K562 (cell line): ENCODE measurements at regions not wholly inside any gene's neighbourhood (a gene's known extent, or its start where the extent isn't known, plus 50 kb on each side); places are given as distances from the start of the nearest gene placed in this dataset.

ENCODE experiments used
- CBFA2T2 ChIP-seq: fragments of 450-650 bp; conservative IDR thresholded peaks from 2 replicates; pipeline ENCODE4 v1.6.1; 2017; ENCODE audit warnings: mild to moderate bottlenecking
- CC2D1A ChIP-seq: fragments of 450-650 bp; IDR thresholded peaks from 2 replicates; pipeline ENCODE4 v1.6.1; 2017; ENCODE audit warnings: mild to moderate bottlenecking
- MEIS2 ChIP-seq: fragments of 450-650 bp; IDR thresholded peaks from 2 replicates; pipeline ENCODE4 v1.6.1; 2014; ENCODE audit warnings: mild to moderate bottlenecking; ENCODE audit not compliant: partially characterized antibody
- POLR3G ChIP-seq: IDR thresholded peaks from 2 replicates; pipeline ENCODE4 v1.6.1; 2011; ENCODE audit not compliant: insufficient read length, insufficient replicate concordance; ENCODE audit errors: extremely low read depth
- RNF2 ChIP-seq: sonication (generic); IDR thresholded peaks from 2 replicates; pipeline ENCODE4 v1.6.1; 2016
- SIRT6 ChIP-seq: IDR thresholded peaks from one replicate; pipeline ENCODE4 v1.6.1; 2012; ENCODE audit warnings: low read depth, mild to moderate bottlenecking, control low read depth, inconsistent platforms, low read length, moderate library complexity
- XRCC5 ChIP-seq: fragments of 200-400 bp; formaldehyde crosslinking; IDR thresholded peaks from 2 replicates; pipeline ENCODE4 v1.6.1; 2017; ENCODE audit warnings: low read depth, mild to moderate bottlenecking, low read length
- ZBTB7A ChIP-seq: IDR thresholded peaks from 2 replicates; pipeline ENCODE4 v1.6.1; 2011; ENCODE audit warnings: low read depth, mild to moderate bottlenecking, low read length, moderate library complexity, borderline replicate concordance; ENCODE audit not compliant: control insufficient read depth
- ZNF507 ChIP-seq: conservative IDR thresholded peaks from 2 replicates; pipeline ENCODE4 v1.6.1; 2017; ENCODE audit warnings: missing genetic modification characterization, missing compliant biosample characterization
- ZNF561 ChIP-seq: fragments of 450-650 bp; formaldehyde crosslinking; conservative IDR thresholded peaks from 2 replicates; pipeline ENCODE4 v1.4.0; 2020; ENCODE audit warnings: mild to moderate bottlenecking, moderate library complexity
- ZNF717 ChIP-seq: fragments of 250-450 bp; sonication (Bioruptor Pico); IDR thresholded peaks from 2 replicates; pipeline ENCODE4 v1.5.0; 2021
- TF ChIP-seq, protein P1 (sequence below): fragments of 250-450 bp; sonication (Bioruptor Pico); IDR thresholded peaks from 2 replicates; pipeline ENCODE4 v1.5.1; 2021; ENCODE audit warnings: mild to moderate bottlenecking
- TF ChIP-seq, protein P2 (sequence below): fragments of 250-450 bp; sonication (Bioruptor Pico); IDR thresholded peaks from 2 replicates; pipeline ENCODE4 v1.6.1; 2021; ENCODE audit warnings: mild to moderate bottlenecking
- TF ChIP-seq, protein P3 (sequence below): fragments of 250-450 bp; sonication (Bioruptor Pico); IDR thresholded peaks from 2 replicates; pipeline ENCODE4 v1.4.0; 2020
- TF ChIP-seq, protein P4 (sequence below): fragments of 450-650 bp; IDR thresholded peaks from 2 replicates; pipeline ENCODE4 v1.6.1; 2017; ENCODE audit warnings: mild to moderate bottlenecking, moderate library complexity
- TF ChIP-seq, protein P5 (sequence below), 2 experiments: fragments of 450-650 bp; IDR thresholded peaks; 2 replicates each; pipeline ENCODE4 v1.6.1; 2016

DNA sequence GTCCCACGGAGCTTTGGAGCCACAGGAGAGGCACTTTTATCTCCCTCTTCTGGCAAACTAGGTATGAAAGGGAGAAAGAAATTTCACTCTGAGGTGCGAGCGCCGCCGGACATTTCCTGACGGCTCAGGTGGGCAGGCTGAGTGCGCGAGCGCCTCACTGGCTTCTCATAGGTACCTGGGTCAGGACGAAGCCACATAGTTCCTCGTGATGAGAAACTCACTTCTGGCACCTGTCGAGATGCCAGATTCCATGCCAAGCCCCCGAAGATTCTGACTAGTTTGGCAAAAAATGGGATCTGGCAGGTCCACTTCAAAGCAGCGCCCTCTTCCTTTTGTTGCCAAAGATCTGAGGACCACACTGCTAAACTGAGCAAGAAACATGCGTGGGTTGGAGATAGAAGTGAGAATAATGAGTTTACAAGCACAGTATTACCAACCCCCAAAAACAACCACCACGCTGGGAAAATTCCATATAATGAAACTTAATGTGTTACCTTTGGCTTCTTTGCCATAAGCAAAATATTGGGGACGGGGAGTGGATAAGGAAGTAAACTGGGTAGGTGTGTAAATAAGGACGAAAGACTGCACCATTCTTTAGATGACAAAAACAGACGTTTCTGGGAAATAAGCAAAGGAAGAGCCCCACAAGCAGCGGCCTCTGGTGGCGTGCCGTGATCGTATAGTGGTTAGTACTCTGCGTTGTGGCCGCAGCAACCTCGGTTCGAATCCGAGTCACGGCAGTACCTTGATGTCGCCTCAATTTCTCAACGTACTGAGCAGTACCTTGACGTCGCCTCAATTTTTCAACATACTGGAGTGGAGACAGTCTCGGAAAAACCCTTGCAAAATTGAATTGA lies 89.8 kb upstream of the PRSS16 start (continued):
- TF ChIP-seq CC2D1A (peak; percentile 54; the same call in 1 of the 2 replicates), POLR3G (no peak), ZNF561 (CRISPR knock-in tag) (no peak), CBFA2T2 (no peak), ZBTB7A (no peak), SIRT6 (no peak), ZNF507 (tag) (no peak), MEIS2 (peak; percentile 62), ZNF717 (no peak), XRCC5 (no peak; the same call in none of the 2 replicates), RNF2 (no peak)
- TF ChIP-seq, protein P1, sequence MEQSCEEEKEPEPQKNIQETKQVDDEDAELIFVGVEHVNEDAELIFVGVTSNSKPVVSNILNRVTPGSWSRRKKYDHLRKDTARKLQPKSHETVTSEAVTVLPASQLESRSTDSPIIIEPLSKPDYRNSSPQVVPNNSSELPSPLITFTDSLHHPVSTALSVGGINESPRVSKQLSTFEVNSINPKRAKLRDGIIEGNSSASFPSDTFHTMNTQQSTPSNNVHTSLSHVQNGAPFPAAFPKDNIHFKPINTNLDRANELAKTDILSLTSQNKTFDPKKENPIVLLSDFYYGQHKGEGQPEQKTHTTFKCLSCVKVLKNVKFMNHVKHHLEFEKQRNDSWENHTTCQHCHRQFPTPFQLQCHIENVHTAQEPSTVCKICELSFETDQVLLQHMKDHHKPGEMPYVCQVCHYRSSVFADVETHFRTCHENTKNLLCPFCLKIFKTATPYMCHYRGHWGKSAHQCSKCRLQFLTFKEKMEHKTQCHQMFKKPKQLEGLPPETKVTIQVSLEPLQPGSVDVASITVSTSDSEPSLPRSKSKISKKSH = no peak
- TF ChIP-seq, protein P2, sequence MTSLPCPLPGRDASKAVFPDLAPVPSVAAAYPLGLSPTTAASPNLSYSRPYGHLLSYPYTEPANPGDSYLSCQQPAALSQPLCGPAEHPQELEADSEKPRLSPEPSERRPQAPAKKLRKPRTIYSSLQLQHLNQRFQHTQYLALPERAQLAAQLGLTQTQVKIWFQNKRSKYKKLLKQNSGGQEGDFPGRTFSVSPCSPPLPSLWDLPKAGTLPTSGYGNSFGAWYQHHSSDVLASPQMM (CRISPR knock-in tag) = no peak
- TF ChIP-seq, protein P3, sequence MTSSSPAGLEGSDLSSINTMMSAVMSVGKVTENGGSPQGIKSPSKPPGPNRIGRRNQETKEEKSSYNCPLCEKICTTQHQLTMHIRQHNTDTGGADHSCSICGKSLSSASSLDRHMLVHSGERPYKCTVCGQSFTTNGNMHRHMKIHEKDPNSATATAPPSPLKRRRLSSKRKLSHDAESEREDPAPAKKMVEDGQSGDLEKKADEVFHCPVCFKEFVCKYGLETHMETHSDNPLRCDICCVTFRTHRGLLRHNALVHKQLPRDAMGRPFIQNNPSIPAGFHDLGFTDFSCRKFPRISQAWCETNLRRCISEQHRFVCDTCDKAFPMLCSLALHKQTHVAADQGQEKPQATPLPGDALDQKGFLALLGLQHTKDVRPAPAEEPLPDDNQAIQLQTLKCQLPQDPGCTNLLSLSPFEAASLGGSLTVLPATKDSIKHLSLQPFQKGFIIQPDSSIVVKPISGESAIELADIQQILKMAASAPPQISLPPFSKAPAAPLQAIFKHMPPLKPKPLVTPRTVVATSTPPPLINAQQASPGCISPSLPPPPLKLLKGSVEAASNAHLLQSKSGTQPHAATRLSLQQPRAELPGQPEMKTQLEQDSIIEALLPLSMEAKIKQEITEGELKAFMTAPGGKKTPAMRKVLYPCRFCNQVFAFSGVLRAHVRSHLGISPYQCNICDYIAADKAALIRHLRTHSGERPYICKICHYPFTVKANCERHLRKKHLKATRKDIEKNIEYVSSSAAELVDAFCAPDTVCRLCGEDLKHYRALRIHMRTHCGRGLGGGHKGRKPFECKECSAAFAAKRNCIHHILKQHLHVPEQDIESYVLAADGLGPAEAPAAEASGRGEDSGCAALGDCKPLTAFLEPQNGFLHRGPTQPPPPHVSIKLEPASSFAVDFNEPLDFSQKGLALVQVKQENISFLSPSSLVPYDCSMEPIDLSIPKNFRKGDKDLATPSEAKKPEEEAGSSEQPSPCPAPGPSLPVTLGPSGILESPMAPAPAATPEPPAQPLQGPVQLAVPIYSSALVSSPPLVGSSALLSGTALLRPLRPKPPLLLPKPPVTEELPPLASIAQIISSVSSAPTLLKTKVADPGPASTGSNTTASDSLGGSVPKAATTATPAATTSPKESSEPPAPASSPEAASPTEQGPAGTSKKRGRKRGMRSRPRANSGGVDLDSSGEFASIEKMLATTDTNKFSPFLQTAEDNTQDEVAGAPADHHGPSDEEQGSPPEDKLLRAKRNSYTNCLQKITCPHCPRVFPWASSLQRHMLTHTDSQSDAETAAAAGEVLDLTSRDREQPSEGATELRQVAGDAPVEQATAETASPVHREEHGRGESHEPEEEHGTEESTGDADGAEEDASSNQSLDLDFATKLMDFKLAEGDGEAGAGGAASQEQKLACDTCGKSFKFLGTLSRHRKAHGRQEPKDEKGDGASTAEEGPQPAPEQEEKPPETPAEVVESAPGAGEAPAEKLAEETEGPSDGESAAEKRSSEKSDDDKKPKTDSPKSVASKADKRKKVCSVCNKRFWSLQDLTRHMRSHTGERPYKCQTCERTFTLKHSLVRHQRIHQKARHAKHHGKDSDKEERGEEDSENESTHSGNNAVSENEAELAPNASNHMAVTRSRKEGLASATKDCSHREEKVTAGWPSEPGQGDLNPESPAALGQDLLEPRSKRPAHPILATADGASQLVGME = 0 out of 2 replicates have a peak, but pooled peaks have one; percentile 26
- TF ChIP-seq, protein P4, sequence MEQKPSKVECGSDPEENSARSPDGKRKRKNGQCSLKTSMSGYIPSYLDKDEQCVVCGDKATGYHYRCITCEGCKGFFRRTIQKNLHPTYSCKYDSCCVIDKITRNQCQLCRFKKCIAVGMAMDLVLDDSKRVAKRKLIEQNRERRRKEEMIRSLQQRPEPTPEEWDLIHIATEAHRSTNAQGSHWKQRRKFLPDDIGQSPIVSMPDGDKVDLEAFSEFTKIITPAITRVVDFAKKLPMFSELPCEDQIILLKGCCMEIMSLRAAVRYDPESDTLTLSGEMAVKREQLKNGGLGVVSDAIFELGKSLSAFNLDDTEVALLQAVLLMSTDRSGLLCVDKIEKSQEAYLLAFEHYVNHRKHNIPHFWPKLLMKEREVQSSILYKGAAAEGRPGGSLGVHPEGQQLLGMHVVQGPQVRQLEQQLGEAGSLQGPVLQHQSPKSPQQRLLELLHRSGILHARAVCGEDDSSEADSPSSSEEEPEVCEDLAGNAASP = no peak
- TF ChIP-seq, protein P5, sequence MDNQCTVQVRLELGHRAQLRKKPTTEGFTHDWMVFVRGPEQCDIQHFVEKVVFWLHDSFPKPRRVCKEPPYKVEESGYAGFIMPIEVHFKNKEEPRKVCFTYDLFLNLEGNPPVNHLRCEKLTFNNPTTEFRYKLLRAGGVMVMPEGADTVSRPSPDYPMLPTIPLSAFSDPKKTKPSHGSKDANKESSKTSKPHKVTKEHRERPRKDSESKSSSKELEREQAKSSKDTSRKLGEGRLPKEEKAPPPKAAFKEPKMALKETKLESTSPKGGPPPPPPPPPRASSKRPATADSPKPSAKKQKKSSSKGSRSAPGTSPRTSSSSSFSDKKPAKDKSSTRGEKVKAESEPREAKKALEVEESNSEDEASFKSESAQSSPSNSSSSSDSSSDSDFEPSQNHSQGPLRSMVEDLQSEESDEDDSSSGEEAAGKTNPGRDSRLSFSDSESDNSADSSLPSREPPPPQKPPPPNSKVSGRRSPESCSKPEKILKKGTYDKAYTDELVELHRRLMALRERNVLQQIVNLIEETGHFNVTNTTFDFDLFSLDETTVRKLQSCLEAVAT (IDR thresholded peaks at IDR 0.05) = peak; percentile 74 to 79; a peak in 3 of 4 replicates
